ENCODE measurements at regions not wholly inside any gene's neighbourhood (a gene's known extent, or its start where the extent isn't known, plus 50 kb on each side); places are given as distances from the start of the nearest gene placed in this dataset.
"Not testable (repeated sequence)": the region's sequence is repeated elsewhere in the genome, so short reads cannot be mapped to it uniquely, and the experiment has no call there.

GRCh38 chr2:145800151-145801091 lies 1280.5 kb upstream of the ZEB2 start:
- DNase-seq: no peak

- no peak for DNase-seq
These were observed 1279.7 kb upstream of the ZEB2 start for GRCh38 chr2:145799595-145800108.

DNA sequence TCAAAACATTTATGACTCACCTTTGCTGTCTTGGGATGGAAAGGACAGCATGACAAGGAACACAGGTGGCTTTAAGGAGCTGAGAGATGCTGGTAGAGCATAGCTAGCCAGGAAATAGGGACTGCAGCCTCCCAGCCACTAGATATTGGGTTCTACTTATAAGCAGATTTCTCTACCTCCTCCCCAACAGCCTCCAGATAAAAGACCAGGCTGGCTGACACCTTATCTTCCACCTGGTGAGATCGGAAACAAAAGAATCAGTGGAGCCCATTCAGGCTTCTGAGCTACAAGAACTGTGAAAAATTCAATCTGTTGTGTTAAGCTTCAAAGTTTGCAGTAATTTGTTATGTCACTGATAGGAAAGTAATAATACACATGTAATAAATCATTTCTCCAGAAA lies 1278.5 kb upstream of the ZEB2 start:
- no peak for DNase-seq

DNA sequence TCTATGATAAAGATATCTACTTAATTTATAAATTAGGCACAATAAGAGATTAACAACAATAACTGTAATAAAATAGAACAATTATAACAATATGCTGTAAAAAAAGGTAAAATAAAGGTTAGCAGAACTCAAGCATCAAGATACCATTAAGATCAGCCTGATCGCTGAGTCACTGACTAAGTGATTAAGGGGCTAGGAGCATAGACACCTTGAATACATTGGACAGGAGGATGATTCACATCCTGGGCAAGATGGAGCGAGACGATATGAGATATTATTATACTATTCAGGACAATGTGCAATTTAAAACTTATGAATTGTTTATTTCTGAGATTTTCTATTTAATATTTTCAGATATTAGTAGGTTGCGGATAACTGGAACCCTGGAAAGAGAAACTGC lies 1277.8 kb upstream of the ZEB2 start:
- no peak for DNase-seq

- DNase-seq: no peak
These were observed 1272.8 kb upstream of the ZEB2 start for GRCh38 chr2:145792745-145793144.

GRCh38 chr2:145789636-145790035 lies 1269.7 kb upstream of the ZEB2 start:
- no peak for DNase-seq

GRCh38 chr2:145787597-145788361 lies 1267.9 kb upstream of the ZEB2 start:
- not testable (repeated sequence) for DNase-seq

GRCh38 chr2:145782607-145783006 lies 1262.7 kb upstream of the ZEB2 start:
- DNase-seq: not testable (repeated sequence)

- no peak for DNase-seq
These were observed 1258.0 kb upstream of the ZEB2 start for GRCh38 chr2:145777914-145778313.

- no peak for DNase-seq
These were observed 1257.4 kb upstream of the ZEB2 start for GRCh38 chr2:145777297-145777696.

DNA sequence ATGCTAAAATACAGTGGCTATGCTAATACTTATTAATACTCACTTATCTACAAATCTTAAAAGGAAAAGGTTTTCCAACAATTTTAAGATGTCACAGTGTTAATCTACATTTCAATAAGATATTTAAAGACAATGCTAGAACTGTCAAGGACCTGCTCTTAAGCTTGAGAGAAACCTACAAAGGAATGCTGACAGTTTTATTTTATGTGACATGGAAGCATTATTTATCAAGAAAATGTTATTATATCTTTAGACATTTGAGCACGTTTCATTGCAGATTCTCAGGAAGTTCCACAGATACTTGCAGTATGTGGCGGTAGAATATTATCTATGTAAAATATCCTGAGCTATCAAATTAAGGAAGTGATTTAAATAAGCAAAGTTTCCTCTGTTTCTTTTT lies 1255.7 kb upstream of the ZEB2 start:
- no peak for DNase-seq

DNA sequence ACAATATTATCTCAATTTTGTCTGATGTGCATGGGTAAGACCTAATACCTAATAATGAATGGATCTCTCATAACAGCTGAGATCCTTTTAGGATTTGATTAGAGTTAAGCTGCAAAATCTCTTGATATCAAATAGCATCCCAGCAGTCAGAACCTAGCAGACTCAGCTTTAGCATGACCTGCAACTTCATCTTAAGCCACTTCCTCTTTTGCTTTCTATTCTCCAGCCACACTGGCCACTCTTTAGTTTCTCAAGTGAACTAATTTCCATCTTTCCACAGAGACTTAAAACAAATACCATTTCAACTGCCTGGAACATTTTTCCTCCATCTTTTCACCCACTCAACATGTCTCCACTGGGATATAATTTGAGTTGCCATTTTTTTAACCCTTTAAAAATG lies 1251.6 kb upstream of the ZEB2 start:
- no peak for DNase-seq

GRCh38 chr2:145769011-145769716 lies 1249.2 kb upstream of the ZEB2 start:
- DNase-seq: no peak

- DNase-seq: no peak
These were observed 1246.0 kb upstream of the ZEB2 start for GRCh38 chr2:145765874-145766273.

DNA sequence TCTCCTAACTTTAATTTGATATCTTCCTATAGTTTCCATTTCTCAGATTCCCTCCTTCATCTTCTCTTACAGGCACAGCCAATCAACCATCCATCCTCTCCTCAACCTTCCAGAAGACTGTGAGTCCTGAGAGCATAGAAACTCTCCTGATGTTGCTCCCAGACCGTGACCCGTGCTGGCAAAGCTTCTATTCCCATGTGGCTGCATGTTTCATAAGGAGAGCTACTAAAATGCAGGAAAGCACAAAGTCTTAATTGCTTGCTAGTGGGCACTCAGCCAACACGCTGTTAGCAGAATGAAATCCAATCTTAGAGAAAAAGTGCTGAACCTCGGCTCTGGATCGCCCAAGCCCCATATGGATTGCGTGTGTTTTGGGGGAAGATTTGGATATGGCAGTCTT lies 1244.7 kb upstream of the ZEB2 start:
- no peak for DNase-seq

GRCh38 chr2:145760781-145761649 lies 1241.1 kb upstream of the ZEB2 start:
- DNase-seq: no peak

- DNase-seq: no peak
These were observed 1239.5 kb upstream of the ZEB2 start for GRCh38 chr2:145759228-145759915.

GRCh38 chr2:145757503-145758246 lies 1237.8 kb upstream of the ZEB2 start:
- DNase-seq: no peak

GRCh38 chr2:145755019-145755837 lies 1235.3 kb upstream of the ZEB2 start:
- DNase-seq: no peak

GRCh38 chr2:145753966-145754365 lies 1234.0 kb upstream of the ZEB2 start:
- DNase-seq: no peak
